H9 (cell line): ENCODE measurements at regions not wholly inside any gene's neighbourhood (a gene's known extent, or its start where the extent isn't known, plus 50 kb on each side); places are given as distances from the start of the nearest gene placed in this dataset.

ENCODE experiments used
- DNase-seq: peaks from one replicate; pipeline ENCODE4 v3.0.0-alpha.2; 2017
- H2AFZ ChIP-seq: one replicate; pipeline ENCODE4 v1.6.1; 2013; ENCODE audit warnings: mild to moderate bottlenecking, low read length, control low read depth, moderate library complexity
- H2AK5ac ChIP-seq: 2 replicates; pipeline ENCODE4 v1.6.1; 2013; ENCODE audit warnings: low read length, control low read depth, mixed read lengths; ENCODE audit not compliant: insufficient read length
- H2BK120ac ChIP-seq: one replicate; pipeline ENCODE4 v1.6.1; 2013; ENCODE audit warnings: low read depth, mild to moderate bottlenecking, low read length, control low read depth, inconsistent platforms; ENCODE audit not compliant: poor library complexity, severe bottlenecking
- H2BK12ac ChIP-seq: 2 replicates; pipeline ENCODE4 v1.6.1; 2013; ENCODE audit warnings: low read length, control low read depth, mixed read lengths, low read depth; ENCODE audit not compliant: insufficient read length
- H2BK15ac ChIP-seq: 2 replicates; pipeline ENCODE4 v1.6.1; 2013; ENCODE audit warnings: low read depth, low read length, control low read depth
- H2BK20ac ChIP-seq: one replicate; pipeline ENCODE4 v1.6.1; 2013; ENCODE audit warnings: low read depth, mild to moderate bottlenecking, low read length, control low read depth, inconsistent platforms; ENCODE audit not compliant: poor library complexity, severe bottlenecking
- H2BK5ac ChIP-seq: 2 replicates; pipeline ENCODE4 v1.6.1; 2013; ENCODE audit warnings: low read length, control low read depth, mixed read lengths; ENCODE audit not compliant: insufficient read length
- H3K14ac ChIP-seq: 2 replicates; pipeline ENCODE4 v1.6.1; 2013; ENCODE audit warnings: low read length, control low read depth; ENCODE audit not compliant: insufficient read depth
- H3K18ac ChIP-seq: 2 replicates; pipeline ENCODE4 v1.6.1; 2013; ENCODE audit warnings: low read depth, mild to moderate bottlenecking, mixed read lengths, low read length, control low read depth; ENCODE audit not compliant: insufficient read length
- H3K23ac ChIP-seq: 2 replicates; pipeline ENCODE4 v1.6.1; 2013; ENCODE audit warnings: low read length, control low read depth, mixed read lengths, low read depth; ENCODE audit not compliant: insufficient read length
- H3K23me2 ChIP-seq: 2 replicates; pipeline ENCODE4 v1.6.1; 2013; ENCODE audit warnings: low read depth, mild to moderate bottlenecking, mixed read lengths, low read length, control low read depth; ENCODE audit not compliant: insufficient read length, poor library complexity, severe bottlenecking
- H3K27ac ChIP-seq: 2 replicates; pipeline ENCODE4 v1.5.1; 2013; ENCODE audit warnings: low read length, control low read depth, mixed read lengths, low read depth; ENCODE audit not compliant: insufficient read length
- H3K27me3 ChIP-seq: 2 replicates; pipeline ENCODE4 v1.6.1; 2013; ENCODE audit warnings: low read length, control low read depth, inconsistent platforms; ENCODE audit not compliant: insufficient read depth
- H3K4ac ChIP-seq: 2 replicates; pipeline ENCODE4 v1.6.1; 2013; ENCODE audit warnings: low read depth, mild to moderate bottlenecking, control low read depth, inconsistent platforms, low read length, moderate library complexity
- H3K4me1 ChIP-seq: 2 replicates; pipeline ENCODE4 v1.6.1; 2013; ENCODE audit warnings: low read length, control low read depth, inconsistent platforms; ENCODE audit not compliant: insufficient read depth
- H3K4me2 ChIP-seq: 2 replicates; pipeline ENCODE4 v1.6.1; 2013; ENCODE audit warnings: low read length, control low read depth, mixed read lengths; ENCODE audit not compliant: insufficient read length, insufficient read depth
- H3K56ac ChIP-seq: 2 replicates; pipeline ENCODE4 v1.6.1; 2013; ENCODE audit warnings: low read depth, mild to moderate bottlenecking, mixed read lengths, low read length, control low read depth; ENCODE audit not compliant: insufficient read length
- H3K79me1 ChIP-seq: 2 replicates; pipeline ENCODE4 v1.6.1; 2013; ENCODE audit warnings: low read depth, mild to moderate bottlenecking, moderate library complexity, low read length, control low read depth, inconsistent platforms; ENCODE audit not compliant: insufficient read depth, poor library complexity, severe bottlenecking
- H3K79me2 ChIP-seq: 2 replicates; pipeline ENCODE4 v1.6.1; 2013; ENCODE audit warnings: low read length, control low read depth, inconsistent platforms; ENCODE audit not compliant: insufficient read depth
- H3K9ac ChIP-seq: 2 replicates; pipeline ENCODE4 v1.6.1; 2013; ENCODE audit warnings: low read length, control low read depth, mixed read lengths; ENCODE audit not compliant: insufficient read length; ENCODE audit errors: extremely low read depth
- H3K9me3 ChIP-seq: one replicate; pipeline ENCODE4 v1.6.1; 2013; ENCODE audit warnings: low read depth, low read length, inconsistent platforms; ENCODE audit not compliant: control insufficient read depth
- H3T11ph ChIP-seq: one replicate; pipeline ENCODE4 v1.6.1; 2013; ENCODE audit warnings: mild to moderate bottlenecking, low read length, control low read depth, inconsistent platforms
- H4K20me1 ChIP-seq: one replicate; pipeline ENCODE4 v1.6.1; 2013; ENCODE audit not compliant: control insufficient read depth, insufficient read length, insufficient read depth
- H4K5ac ChIP-seq: 2 replicates; pipeline ENCODE4 v1.6.1; 2013; ENCODE audit warnings: low read depth, mild to moderate bottlenecking, mixed read lengths, low read length, control low read depth; ENCODE audit not compliant: insufficient read length
- H4K8ac ChIP-seq: replicated peaks from 2 replicates; pipeline ENCODE4 v1.6.1; 2013; ENCODE audit warnings: low read length, control low read depth, mixed read lengths, low read depth; ENCODE audit not compliant: insufficient read length
- H4K91ac ChIP-seq: 2 replicates; pipeline ENCODE4 v1.6.1; 2013; ENCODE audit warnings: low read depth, mild to moderate bottlenecking, moderate library complexity, mixed read lengths, low read length, control low read depth; ENCODE audit not compliant: insufficient read length
- H3K27ac Mint-ChIP-seq, 3 experiments: 2 replicates in 2 of 3; 3 replicates in 1 of 3; pipeline ENCODE4 v1.8.0; 2020 to 2021; ENCODE audit warnings: mixed read lengths in 3 of 3, mild to moderate bottlenecking in 1 of 3, moderate library complexity in 1 of 3
- H3K27me3 Mint-ChIP-seq: 2 replicates; pipeline ENCODE4 v1.8.0; 2021; ENCODE audit warnings: low read depth, mild to moderate bottlenecking, moderate library complexity, mixed read lengths
- H3K36me3 Mint-ChIP-seq, 3 experiments: 2 replicates in 2 of 3; 3 replicates in 1 of 3; pipeline ENCODE4 v1.8.0; 2020 to 2021; ENCODE audit warnings: low read depth in 3 of 3, mixed read lengths in 3 of 3; ENCODE audit not compliant: insufficient read depth in 1 of 3
- H3K4me1 Mint-ChIP-seq, 2 experiments: 2 replicates each; pipeline ENCODE4 v1.8.0; 2020; ENCODE audit warnings: mixed read lengths in 2 of 2
- H3K4me3 Mint-ChIP-seq, 2 experiments: 2 replicates in 1 of 2; 3 replicates in 1 of 2; pipeline ENCODE4 v1.8.0; 2020 to 2021; ENCODE audit warnings: mild to moderate bottlenecking in 2 of 2, mixed read lengths in 2 of 2, moderate library complexity in 1 of 2
- H3K9me3 Mint-ChIP-seq, 2 experiments: 2 replicates in 1 of 2; 3 replicates in 1 of 2; pipeline ENCODE4 v1.8.0; 2020; ENCODE audit warnings: mild to moderate bottlenecking in 2 of 2, mixed read lengths in 2 of 2, moderate library complexity in 1 of 2
- WGBS: extraction: QIAGEN DNeasy Blood & Tissue Kit; methylation state at CpG from one replicate; pipeline ENCODE4 v1.1.7; 2013; ENCODE audit warnings: missing lambda C conversion rate, low lambda C conversion rate, mixed read lengths; ENCODE audit not compliant: insufficient read length; ENCODE audit errors: extremely low coverage; 5-methylcytosine and 5-hydroxymethylcytosine counted together
- TF ChIP-seq, protein P1 (sequence below): fragments of 200-600 bp; sonication (generic); conservative IDR thresholded peaks from 3 replicates; pipeline ENCODE4 v1.8.0; 2021; ENCODE audit warnings: antibody characterized with exemption, mild to moderate bottlenecking

DNA sequence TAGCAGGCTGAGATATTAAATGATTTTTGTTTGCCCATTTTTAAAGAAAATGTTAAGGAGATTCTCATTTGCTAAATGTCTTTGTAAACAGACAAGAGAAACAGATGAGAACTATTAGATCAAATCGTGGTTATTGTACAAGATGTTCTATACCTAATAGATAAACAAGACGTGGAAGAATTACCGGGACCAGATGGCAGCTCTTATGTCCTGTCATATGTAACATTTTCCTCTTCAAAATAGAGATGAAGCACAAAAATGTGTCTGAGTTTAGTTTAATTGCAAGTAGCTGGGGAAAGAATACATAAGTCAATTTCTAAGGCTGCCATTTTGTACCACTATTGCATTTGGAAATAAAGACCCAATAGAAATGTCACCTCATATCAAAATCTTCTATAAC is 553.7 kb downstream of the TUSC7 start:
- H3K27ac Mint-ChIP-seq, result no peak overlapping the region
- Histone ChIP-seq H3K56ac (no peak overlapping the region), H4K5ac (no peak overlapping the region), H3K23ac (no peak overlapping the region), H3K27ac (no peak overlapping the region), H2BK20ac (no peak overlapping the region), H3K27me3 (no peaks in the 10 kb centered on the region), H2AFZ (no peak overlapping the region), H3K9ac (no peak overlapping the region), H3K18ac (no peak overlapping the region), H3K79me2 (no peaks in the 10 kb centered on the region), H3K4ac (no peak overlapping the region), H4K20me1 (no peaks in the 10 kb centered on the region), H2BK120ac (no peak overlapping the region), H2BK15ac (no peak overlapping the region), H3K9me3 (no peaks in the 10 kb centered on the region), H3K4me2 (no peak overlapping the region), H3K79me1 (no peaks in the 10 kb centered on the region), H4K8ac (no peak overlapping the region), H2AK5ac (no peak overlapping the region), H3K14ac (no peak overlapping the region), H3K4me1 (no peaks in the 10 kb centered on the region), H2BK12ac (no peak overlapping the region), H3K23me2 (no peaks in the 10 kb centered on the region), H4K91ac (no peak overlapping the region), H3T11ph (no peak overlapping the region), H2BK5ac (no peak overlapping the region)
- no peaks in the 10 kb centered on the region for H3K36me3 Mint-ChIP-seq
- no peak overlapping the region for H3K4me3 Mint-ChIP-seq
- TF ChIP-seq, protein P1, sequence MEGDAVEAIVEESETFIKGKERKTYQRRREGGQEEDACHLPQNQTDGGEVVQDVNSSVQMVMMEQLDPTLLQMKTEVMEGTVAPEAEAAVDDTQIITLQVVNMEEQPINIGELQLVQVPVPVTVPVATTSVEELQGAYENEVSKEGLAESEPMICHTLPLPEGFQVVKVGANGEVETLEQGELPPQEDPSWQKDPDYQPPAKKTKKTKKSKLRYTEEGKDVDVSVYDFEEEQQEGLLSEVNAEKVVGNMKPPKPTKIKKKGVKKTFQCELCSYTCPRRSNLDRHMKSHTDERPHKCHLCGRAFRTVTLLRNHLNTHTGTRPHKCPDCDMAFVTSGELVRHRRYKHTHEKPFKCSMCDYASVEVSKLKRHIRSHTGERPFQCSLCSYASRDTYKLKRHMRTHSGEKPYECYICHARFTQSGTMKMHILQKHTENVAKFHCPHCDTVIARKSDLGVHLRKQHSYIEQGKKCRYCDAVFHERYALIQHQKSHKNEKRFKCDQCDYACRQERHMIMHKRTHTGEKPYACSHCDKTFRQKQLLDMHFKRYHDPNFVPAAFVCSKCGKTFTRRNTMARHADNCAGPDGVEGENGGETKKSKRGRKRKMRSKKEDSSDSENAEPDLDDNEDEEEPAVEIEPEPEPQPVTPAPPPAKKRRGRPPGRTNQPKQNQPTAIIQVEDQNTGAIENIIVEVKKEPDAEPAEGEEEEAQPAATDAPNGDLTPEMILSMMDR, result no peak
- H3K4me1 Mint-ChIP-seq, result peaks cover 0 to 4% of the 10 kb centered on the region in 2 experiments; a peak in 1 of 4 replicates
- no CpG with 5 or more reads among the region's 3 CpGs for WGBS
- no peaks in the 10 kb centered on the region for H3K9me3 Mint-ChIP-seq
- no peaks in the 10 kb centered on the region for H3K27me3 Mint-ChIP-seq
- no peak for DNase-seq
